Activated CD8-positive, alpha-beta T cell treated with anti-CD3 and anti-CD28 coated beads for 36 hours (primary cell): ENCODE measurements at regions not wholly inside any gene's neighbourhood (a gene's known extent, or its start where the extent isn't known, plus 50 kb on each side); places are given as distances from the start of the nearest gene placed in this dataset.
"Not testable (repeated sequence)": the region's sequence is repeated elsewhere in the genome, so short reads cannot be mapped to it uniquely, and the experiment has no call there.

Experiments used
- ATAC-seq: fragments of 200-7000 bp; cut with Tn5 transposase; one replicate; pipeline ENCODE4 v1.10.0; 2021; ENCODE audit warnings: mild to moderate bottlenecking, moderate library complexity
- CTCF ChIA-PET: fragments of 350-600 bp; sonication (Branson Sonifier 250); formaldehyde crosslinking; loops from one replicate; lab custom pipeline; 2021; ENCODE audit warnings: antibody characterized with exemption; lab: Charles Lee
- POLR2A ChIA-PET: fragments of 350-600 bp; sonication (Branson Sonifier 250); formaldehyde crosslinking; loops from one replicate; lab custom pipeline; 2021; ENCODE audit warnings: antibody characterized with exemption; lab: Charles Lee
- DNase-seq: peaks from one replicate; pipeline ENCODE4 v3.0.0-alpha.2; 2020
- H3K27ac Mint-ChIP-seq: one replicate; pipeline ENCODE4 v1.8.0; 2021; ENCODE audit warnings: mild to moderate bottlenecking, mixed read lengths
- H3K27me3 Mint-ChIP-seq: one replicate; pipeline ENCODE4 v1.8.0; 2021; ENCODE audit warnings: mixed read lengths
- H3K36me3 Mint-ChIP-seq: one replicate; pipeline ENCODE4 v1.8.0; 2021; ENCODE audit warnings: low read depth, mixed read lengths
- H3K4me1 Mint-ChIP-seq: one replicate; pipeline ENCODE4 v1.8.0; 2021; ENCODE audit warnings: low read depth, mixed read lengths
- H3K4me3 Mint-ChIP-seq: one replicate; pipeline ENCODE4 v1.8.0; 2021; ENCODE audit warnings: mild to moderate bottlenecking, moderate library complexity, mixed read lengths
- H3K9me3 Mint-ChIP-seq: one replicate; pipeline ENCODE4 v1.8.0; 2021; ENCODE audit warnings: mixed read lengths
- CTCF ChIP-seq: fragments of 200-600 bp; IDR thresholded peaks from one replicate; pipeline ENCODE4 v1.8.0; 2022; ENCODE audit warnings: antibody characterized with exemption, mild to moderate bottlenecking
- intact Hi-C: fragments of 100-400 bp; cut with micrococcal nuclease; formaldehyde crosslinking; loops from one replicate; pipeline ENCODE4 v1.10.0; 2022

GRCh38 chr10:43923328-43923727 lies 274.6 kb upstream of the ZNF32 start:
- no peak overlapping the region for H3K27ac Mint-ChIP-seq
- ChIA-PET POLR2A (no interaction called here), CTCF (no interaction called here)
- no peak for TF ChIP-seq CTCF
- DNase-seq (no peak), ATAC-seq (no peak)
- H3K36me3 Mint-ChIP-seq = no peaks in the 10 kb centered on the region
- no peaks in the 10 kb centered on the region for H3K27me3 Mint-ChIP-seq
- H3K4me3 Mint-ChIP-seq = no peak overlapping the region
- H3K9me3 Mint-ChIP-seq = peaks cover 2% of the 10 kb centered on the region
- no peaks in the 10 kb centered on the region for H3K4me1 Mint-ChIP-seq
- intact Hi-C loops = no loop called here

DNA sequence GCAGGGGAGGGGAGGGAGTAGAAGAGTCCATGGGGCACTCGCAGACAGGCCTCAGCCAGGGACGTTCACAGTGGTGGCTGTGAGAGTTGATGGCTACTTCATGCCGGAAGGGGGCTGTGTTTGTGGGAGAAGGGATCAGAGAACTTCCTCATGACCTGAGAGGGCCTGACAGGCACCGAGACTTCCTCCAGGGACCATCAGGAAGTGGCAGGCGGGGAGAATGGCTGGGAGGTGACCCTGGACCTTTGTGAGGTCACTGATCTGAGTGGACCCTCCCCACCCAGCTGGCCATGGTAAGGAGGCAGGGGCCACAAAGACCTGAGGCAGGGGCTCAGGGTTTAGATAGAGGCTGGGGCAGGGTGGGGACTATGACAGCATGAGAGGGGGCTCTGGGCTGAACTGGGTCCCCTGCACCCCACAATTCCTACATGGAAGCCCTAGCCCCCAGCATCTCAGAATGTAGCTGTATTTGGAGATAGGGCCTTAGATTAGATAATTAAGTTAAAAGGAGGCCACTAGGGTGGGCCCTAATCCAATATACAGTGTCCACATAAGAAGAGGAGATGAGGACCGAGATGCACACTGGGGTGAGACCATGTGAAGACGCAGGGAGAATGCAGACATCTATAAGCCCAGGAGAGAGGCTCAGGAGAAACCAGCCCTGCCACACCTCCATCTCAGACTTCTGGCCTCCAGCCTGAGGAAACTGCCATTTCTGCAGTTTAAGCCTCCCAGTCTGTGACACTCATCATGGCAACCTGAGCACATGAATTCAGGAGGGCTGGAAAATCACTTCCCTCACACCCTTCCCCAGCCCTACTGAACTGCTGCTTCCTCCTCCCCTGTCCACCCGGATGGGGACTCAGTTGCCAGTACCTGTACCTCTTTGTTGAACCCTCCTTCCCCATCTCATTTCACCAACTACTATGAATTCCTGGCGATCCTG lies 273.9 kb upstream of the ZNF32 start:
- Mint-ChIP-seq H3K36me3 (no peaks in the 10 kb centered on the region), H3K27ac (no peak overlapping the region), H3K9me3 (peaks cover 2% of the 10 kb centered on the region), H3K27me3 (no peaks in the 10 kb centered on the region), H3K4me1 (no peaks in the 10 kb centered on the region), H3K4me3 (no peak overlapping the region)
- POLR2A ChIA-PET = no interaction called here
- CTCF ChIA-PET = interaction anchor here (1.8 kb wide), 1 partner anchor 233 kb away, joined by 3 read pairs; no protein-coding TSS in a partner anchor
- intact Hi-C loops = no loop called here
- DNase-seq (no peak), ATAC-seq (no peak)
- no peak for TF ChIP-seq CTCF

DNA sequence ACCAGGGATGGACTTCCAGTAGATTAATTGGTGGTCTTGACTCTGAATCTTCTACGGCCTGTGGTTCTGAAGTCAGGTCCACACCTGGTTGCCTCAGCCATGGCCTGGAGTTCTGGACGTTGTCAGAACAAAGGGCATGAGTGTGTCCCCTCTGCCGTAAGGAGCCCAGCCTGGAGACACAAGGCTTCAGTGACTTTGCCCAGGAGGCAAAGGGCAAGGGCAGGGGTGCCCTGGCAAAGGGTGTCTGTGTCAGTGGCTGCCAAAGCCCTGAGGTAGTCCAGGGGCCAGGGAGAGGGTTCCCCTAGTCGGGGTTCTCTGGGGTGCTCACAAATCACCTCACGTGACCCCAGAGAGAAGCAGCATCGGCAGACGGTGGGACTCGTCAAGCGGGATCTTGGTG lies 273.2 kb upstream of the ZNF32 start:
- H3K36me3 Mint-ChIP-seq = no peaks in the 10 kb centered on the region
- POLR2A ChIA-PET = no interaction called here
- peaks cover 2% of the 10 kb centered on the region for H3K9me3 Mint-ChIP-seq
- H3K4me1 Mint-ChIP-seq = no peaks in the 10 kb centered on the region
- H3K4me3 Mint-ChIP-seq = no peak overlapping the region
- CTCF ChIA-PET = interaction anchor here (1.8 kb wide), 1 partner anchor 232 kb away, joined by 3 read pairs; no protein-coding TSS in a partner anchor
- no peak overlapping the region for H3K27ac Mint-ChIP-seq
- H3K27me3 Mint-ChIP-seq = no peaks in the 10 kb centered on the region
- TF ChIP-seq CTCF = no peak
- intact Hi-C loops = no loop called here
- DNase-seq = no peak
- no peak for ATAC-seq

GRCh38 chr10:43921478-43921877 lies 272.8 kb upstream of the ZNF32 start:
- intact Hi-C loops = no loop called here
- POLR2A ChIA-PET = no interaction called here
- CTCF ChIA-PET = interaction anchor here (1.8 kb wide), 1 partner anchor 232 kb away, joined by 3 read pairs; no protein-coding TSS in a partner anchor
- no peak for DNase-seq
- H3K27me3 Mint-ChIP-seq = no peaks in the 10 kb centered on the region
- H3K36me3 Mint-ChIP-seq = no peaks in the 10 kb centered on the region
- no peak overlapping the region for H3K4me3 Mint-ChIP-seq
- no peak overlapping the region for H3K27ac Mint-ChIP-seq
- no peak for ATAC-seq
- peaks cover 3% of the 10 kb centered on the region for H3K9me3 Mint-ChIP-seq
- TF ChIP-seq CTCF = no peak
- H3K4me1 Mint-ChIP-seq = no peaks in the 10 kb centered on the region

- H3K36me3 Mint-ChIP-seq, POLR2A ChIA-PET, H3K27me3 Mint-ChIP-seq, H3K4me3 Mint-ChIP-seq, intact Hi-C loops, H3K27ac Mint-ChIP-seq, ATAC-seq, H3K4me1 Mint-ChIP-seq, DNase-seq, H3K9me3 Mint-ChIP-seq, CTCF ChIA-PET: not testable (repeated sequence)
These were observed 271.6 kb upstream of the ZNF32 start for GRCh38 chr10:43920236-43920758.
